Gastroesophageal sphincter (tissue), 3 donors: ENCODE measurements at regions not wholly inside any gene's neighbourhood (a gene's known extent, or its start where the extent isn't known, plus 50 kb on each side); places are given as distances from the start of the nearest gene placed in this dataset.

Experiments used
- CTCF ChIP-seq, 4 experiments: fragments of 200-600 bp in 2 of 4; fragments of 450-650 bp in 2 of 4; sonication (generic) in 1 of 4; IDR thresholded peaks; one replicate each; pipeline ENCODE4 v1.5.1; 2017 to 2019; ENCODE audit warnings: antibody characterized with exemption in 4 of 4, mild to moderate bottlenecking in 2 of 4, moderate library complexity in 2 of 4
- POLR2AphosphoS5 ChIP-seq: sonication (generic); formaldehyde crosslinking; IDR thresholded peaks from one replicate; pipeline ENCODE4 v1.6.1; 2017; ENCODE audit warnings: antibody characterized with exemption

GRCh38 chr6:18328540-18328939, 58.6 kb upstream of the RNF144B start:
- no peak for TF ChIP-seq POLR2AphosphoS5
- TF ChIP-seq CTCF (IDR thresholded peaks at IDR 0.05): no peak
